ENCODE measurements at regions not wholly inside any gene's neighbourhood (a gene's known extent, or its start where the extent isn't known, plus 50 kb on each side); places are given as distances from the start of the nearest gene placed in this dataset.

- TF ChIP-seq, protein P1, sequence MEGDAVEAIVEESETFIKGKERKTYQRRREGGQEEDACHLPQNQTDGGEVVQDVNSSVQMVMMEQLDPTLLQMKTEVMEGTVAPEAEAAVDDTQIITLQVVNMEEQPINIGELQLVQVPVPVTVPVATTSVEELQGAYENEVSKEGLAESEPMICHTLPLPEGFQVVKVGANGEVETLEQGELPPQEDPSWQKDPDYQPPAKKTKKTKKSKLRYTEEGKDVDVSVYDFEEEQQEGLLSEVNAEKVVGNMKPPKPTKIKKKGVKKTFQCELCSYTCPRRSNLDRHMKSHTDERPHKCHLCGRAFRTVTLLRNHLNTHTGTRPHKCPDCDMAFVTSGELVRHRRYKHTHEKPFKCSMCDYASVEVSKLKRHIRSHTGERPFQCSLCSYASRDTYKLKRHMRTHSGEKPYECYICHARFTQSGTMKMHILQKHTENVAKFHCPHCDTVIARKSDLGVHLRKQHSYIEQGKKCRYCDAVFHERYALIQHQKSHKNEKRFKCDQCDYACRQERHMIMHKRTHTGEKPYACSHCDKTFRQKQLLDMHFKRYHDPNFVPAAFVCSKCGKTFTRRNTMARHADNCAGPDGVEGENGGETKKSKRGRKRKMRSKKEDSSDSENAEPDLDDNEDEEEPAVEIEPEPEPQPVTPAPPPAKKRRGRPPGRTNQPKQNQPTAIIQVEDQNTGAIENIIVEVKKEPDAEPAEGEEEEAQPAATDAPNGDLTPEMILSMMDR (IDR thresholded peaks at IDR 0.05): no peak
- no peak for TF ChIP-seq EP300 (IDR thresholded peaks at IDR 0.05)
- TF ChIP-seq POLR2AphosphoS5 (IDR thresholded peaks at IDR 0.05): no peak
These were observed 239.9 kb upstream of the TNRC6C start for GRCh38 chr17:77718669-77718961.

Data from upper lobe of left lung (tissue), 4 donors.